ENCODE measurements at regions not wholly inside any gene's neighbourhood (a gene's known extent, or its start where the extent isn't known, plus 50 kb on each side); places are given as distances from the start of the nearest gene placed in this dataset.
"Not testable (repeated sequence)": the region's sequence is repeated elsewhere in the genome, so short reads cannot be mapped to it uniquely, and the experiment has no call there.

DNA sequence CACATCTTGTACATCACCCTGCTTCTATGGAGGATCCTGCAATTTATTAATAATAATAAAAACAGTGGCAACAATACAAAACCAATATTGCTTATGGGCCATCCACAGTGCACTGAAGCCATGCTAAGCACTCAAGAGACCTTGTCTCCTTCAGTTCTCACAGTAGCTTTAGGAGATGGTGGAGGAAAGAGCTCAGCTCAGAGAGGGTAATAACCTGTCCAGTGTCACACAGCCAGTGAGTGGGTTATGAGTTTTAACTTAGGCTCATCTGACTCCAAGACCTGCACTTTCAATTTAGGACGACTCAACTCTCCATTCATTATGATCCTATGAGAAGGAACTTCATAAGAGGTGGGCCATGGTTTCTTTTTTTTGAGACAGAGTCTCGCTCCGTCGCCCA, 347.6 kb upstream of the RUNX1 start:
- in situ Hi-C loops (cut with MboI; ENCODE audit: low sequenced_read_pairs) = no loop called here

DNA sequence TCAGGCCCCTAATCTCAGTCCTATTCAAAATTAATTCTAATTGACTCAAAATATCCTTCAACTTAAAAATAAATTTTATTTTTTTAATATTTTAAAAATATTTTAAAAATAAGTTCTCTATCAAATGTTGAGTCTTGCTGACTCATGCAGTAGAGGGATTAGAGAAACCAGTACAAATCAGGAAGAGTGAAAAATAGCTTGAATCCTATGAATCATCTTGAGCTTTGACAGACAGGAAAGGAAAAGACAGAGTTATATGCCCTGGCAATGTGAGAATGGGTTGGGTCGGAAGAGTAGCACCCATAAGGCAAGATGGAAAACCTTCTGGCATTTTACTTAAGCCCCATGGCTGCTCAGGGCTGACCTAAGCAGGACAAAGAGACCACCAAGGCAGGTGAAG, 346.6 kb upstream of the RUNX1 start:
- in situ Hi-C loops (cut with MboI; ENCODE audit: low sequenced_read_pairs) = no loop called here

DNA sequence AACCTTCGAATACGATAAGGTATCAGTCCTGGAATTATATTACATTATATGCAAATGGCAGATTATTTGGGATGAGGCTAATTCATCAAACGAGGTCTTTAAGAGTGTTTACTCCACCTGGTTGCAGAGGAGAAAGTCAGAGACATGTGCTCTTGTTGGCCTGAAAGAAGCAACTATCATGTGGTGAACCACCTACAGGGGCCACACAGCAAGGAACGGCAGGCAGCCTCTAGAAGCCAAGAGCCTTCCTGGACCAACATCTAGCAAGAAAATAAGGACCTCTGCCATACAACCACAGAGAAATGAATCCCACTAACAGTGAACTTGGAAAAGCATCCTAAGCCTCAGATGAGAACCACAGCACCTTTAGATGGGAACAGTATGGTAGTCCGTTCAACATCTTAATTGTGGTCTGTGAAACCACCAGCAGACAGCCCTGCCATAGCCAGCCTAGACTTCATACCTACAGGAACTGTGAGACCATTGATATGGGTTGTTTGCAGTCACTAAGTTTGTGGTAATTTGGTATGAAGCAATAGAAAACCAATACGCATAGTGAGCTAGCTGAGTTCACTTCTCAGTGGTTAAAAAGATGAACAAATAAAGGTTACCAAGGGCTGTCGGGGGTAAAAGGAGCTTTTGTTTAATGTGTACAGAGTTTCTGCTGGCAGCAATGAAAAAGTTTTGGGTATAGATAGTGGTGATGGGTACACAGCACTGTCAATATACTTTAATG, 345.7 kb upstream of the RUNX1 start:
- in situ Hi-C loops (cut with MboI; ENCODE audit: low sequenced_read_pairs) = no loop called here

DNA sequence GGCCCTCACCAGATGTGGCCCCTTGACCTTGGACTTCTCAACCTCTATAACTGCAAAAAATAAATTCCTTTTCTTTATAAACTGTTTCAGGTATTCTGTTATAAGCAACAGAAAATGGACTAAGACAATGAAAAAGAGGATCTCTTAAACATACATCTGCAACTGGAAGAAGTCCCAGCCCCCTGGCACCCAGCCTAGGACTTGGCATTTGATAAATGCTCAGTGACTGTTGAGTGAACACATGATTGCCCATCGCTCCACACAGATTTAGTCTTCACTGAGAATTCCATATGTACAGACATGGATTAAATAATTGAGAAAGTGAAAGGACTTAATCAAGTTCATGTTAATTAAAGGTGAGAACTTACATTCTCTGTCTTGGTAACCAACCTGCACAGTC, 344.9 kb upstream of the RUNX1 start:
- in situ Hi-C loops (cut with MboI; ENCODE audit: low sequenced_read_pairs) = no loop called here

DNA sequence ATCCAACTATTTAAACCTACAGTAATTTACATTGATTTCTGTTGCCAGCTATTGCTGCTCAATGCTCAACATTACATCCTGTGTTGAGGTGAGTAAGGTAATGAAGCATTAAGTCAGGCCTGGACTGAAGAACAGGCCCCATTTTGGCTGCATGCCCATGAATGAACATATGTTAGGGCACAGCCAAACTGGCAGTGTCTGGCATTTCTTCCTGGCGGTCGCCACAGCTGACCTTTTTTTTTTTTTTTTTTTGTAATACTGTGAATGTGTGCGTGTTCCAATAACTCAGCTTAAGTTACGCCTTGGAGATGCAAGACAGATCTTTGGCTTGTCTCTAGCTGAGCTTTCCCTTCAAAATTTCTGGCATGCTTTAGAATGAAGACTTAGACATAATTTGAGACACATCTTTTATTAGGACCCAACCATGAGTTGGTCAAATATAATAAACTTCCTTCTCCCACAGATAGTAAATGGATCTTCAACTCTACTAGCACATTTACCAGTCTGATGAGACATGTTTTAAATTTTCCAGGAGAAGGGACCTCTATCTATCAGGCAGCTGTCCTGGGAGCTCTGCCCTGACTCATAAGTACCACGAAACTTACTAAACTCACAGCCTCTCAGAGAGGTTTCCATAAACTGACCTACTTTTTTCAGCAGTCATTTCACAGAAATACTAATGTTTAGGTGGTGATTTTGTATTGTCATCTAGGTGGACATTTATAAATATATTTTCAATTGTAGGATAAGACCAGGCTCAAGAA, 341.1 kb upstream of the RUNX1 start:
- in situ Hi-C loops (cut with MboI; ENCODE audit: low sequenced_read_pairs) = no loop called here

DNA sequence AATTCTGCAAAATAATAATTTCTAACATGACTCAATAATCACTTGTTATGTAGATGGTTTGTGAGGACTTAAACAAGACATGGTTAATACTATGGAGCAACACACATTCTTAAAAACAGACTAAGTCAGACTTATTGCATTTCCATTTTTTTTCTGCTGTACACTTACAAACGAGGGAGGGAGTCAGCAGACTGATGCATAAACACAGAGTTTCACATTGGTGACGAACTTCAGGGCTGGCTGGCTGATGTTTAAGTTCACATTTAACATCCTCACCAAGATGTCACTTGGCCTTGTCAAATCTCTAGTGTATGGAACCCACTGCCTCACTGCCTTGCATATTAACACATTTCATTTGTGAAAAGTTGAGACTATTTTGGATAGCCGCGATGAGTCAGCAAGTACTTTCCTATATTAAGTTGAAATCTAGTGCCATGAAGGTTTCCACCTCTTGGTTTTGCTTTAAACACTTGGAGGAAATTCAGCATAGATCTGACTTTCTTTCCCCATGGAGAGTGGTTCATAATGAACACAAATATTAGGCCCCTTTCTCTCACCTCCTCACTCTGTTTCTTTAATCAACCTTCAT, 337.5 kb upstream of the RUNX1 start:
- in situ Hi-C loops (cut with MboI; ENCODE audit: low sequenced_read_pairs) = no loop called here

DNA sequence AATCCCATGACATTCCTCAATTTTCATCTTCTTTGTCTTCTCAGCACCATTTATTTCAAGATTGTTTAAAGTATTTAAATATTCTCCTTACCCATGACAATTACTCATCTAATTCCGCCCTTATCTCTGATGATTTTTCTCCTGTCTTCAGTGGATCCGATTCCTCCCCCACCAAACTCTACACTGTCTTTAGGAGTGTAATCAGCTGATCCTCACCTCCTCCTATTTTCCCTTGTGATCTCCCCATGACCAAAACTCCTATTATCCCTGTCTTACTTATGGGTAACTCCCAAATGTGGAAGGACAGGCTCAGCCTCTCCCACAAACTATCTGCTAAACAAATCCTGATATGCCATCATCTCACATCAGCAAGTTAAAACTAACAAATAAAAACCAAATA, 335.3 kb upstream of the RUNX1 start:
- in situ Hi-C loops (cut with MboI; ENCODE audit: low sequenced_read_pairs) = no loop called here

DNA sequence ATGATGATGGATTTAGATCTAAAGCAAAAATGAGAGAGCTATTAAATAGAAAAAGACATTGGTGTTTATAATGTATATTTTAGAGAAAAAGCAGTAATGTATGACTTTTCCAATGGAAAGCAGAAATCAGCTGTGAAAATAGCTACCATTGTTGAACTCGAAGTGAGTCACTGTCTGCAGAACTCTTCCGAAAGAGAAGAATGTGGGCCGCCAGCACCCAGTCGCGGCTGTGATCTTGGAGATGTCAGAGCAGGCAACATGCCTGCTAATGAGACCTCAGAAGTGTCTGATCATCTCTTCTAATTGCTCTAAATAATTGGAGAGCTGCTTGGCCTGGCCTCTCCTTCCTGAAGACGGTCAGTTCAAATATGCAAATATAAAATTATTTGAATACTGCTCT, 333.6 kb upstream of the RUNX1 start:
- in situ Hi-C loops (cut with MboI; ENCODE audit: low sequenced_read_pairs) = no loop called here

DNA sequence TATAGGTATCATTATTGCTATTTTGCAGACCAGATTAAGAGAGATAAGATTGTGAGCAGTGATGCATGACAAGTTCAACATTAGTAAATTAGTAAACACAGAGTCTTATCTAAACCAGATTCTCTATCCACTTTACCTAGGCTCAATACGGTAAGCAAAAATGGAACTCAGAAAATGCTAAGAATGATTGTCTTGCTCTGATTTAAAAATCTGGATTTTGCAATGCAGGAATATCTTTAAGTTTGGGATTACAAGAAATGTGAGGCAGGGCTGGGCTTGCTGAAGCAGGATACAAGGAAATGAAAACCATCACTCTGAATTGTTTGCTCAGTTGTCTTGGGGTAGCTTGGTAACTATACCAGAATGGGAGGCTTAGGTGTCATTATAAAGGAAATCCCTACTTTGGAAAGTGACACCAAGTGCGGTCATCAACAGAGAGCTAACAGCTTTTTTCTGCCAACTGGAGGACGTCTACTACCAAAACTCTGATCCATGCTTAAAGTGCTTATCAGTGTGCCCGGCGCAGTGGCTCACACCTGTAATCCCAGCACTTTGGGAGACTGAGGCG, 332.7 kb upstream of the RUNX1 start:
- in situ Hi-C loops (cut with MboI; ENCODE audit: low sequenced_read_pairs) = no loop called here

DNA sequence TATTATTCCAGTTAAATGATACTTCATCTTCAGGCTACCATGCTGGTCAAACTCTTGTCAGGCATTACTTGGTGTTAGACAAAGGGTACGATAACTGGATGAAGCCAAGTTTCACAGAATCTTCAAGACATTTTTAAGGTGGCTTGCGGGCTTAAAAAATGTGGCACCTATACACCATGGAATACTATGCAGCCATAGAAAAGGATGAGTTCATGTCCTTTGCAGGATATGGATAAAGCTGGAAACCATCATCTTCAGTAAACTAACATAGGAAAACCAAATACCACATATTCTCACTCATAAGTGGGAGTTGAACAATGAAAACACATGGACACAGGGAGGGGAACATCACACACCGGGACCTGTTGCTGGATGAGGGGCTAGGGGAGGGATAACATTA, 331.2 kb upstream of the RUNX1 start:
- in situ Hi-C loops (cut with MboI; ENCODE audit: low sequenced_read_pairs) = not testable (repeated sequence)

DNA sequence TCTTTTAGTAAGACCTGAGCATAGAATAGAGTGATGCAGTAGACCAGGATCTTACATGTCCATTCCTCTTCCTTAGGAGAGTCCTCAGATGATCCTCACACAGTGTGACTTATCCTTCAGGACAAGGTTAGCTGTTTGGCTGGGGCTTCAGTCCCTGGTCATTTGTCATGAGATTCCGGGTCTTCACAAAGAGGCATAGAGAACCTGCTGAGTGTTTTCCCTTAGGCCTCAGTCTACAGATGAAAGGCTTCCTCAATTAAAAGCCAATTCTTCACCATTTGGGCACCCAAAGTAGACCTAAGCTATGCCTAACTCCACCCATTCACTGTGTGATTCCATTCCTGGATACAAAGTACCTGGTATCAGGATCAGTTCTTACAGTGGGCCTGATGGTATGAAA, 329.8 kb upstream of the RUNX1 start:
- in situ Hi-C loops (cut with MboI; ENCODE audit: low sequenced_read_pairs) = no loop called here

DNA sequence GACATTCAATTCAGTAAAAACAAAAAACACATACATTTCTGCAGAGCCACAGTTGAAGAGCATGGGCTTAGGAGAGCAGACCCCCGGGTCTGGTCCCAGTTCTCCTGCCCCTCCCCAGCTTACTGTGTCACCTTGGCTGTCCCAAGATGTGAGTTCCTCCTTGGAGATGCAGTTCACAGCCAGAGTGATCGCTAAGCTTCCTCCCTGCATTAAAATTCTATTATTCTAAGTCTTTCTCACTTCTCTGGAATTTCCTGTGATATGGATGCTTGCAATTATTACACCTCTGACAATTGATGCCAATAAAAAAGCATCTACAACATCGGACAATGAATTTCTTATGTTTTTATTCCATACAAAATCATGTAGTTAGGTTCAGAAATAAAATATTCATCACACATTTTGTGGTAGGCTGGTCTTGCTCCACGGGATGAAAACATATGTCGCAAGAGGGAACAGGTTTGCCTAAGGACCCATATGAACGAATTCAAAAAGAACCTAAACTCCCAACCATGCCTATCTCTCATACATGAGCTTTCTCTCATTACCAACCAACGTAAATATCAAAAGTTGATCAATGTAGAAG, 328.5 kb upstream of the RUNX1 start:
- in situ Hi-C loops (cut with MboI; ENCODE audit: low sequenced_read_pairs) = no loop called here

DNA sequence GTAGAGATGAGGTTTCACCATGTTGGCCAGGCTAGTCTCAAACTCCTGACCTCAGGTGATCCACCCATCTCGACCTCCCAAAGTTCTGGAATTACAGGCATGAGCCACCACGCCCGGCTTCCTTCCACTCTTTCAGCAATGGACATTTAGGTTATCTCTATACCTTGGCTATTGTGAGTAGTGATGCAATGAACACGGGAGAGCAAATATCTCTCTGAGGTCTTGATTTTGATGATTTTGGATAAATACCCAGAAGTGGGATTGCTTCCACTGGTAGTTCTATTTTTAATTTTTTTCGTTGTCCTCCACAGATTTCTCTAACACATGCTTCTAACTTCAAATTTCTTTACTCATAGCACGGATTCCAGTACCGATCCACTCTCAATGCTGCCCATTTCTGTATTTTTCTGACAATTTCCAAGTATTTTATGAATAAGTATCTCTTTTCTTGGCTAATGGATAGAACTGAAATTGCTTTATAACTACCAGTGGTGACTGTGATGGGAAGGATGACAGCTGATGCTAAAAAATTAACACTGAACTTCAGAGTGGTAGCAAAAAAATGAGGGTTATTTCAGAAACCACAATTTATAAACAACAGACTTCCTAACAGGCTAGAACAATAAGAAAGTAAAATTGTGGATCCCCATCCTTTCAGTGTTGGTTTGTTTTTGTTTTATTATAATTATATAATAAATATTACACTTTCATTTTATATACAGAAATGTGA, 327.5 kb upstream of the RUNX1 start:
- in situ Hi-C loops (cut with MboI; ENCODE audit: low sequenced_read_pairs) = no loop called here

DNA sequence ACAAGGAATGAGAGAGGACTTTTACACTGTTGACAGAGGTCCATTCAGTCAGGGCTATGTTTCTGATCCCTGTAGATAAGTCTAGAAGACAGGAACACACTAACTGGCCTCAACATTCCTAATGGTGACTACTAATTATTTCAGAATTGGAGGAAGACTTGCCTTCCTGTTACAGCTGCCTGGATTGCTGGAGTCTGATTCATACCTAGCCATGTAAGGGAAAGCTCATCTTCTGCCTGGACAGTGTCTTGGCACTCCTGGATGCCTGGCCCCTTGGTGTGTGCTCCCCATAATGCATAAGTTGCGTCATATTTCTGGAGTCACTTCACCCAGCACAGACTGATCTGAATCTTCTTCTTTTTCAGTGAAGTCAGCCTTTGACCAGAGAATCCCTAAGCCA, 326.0 kb upstream of the RUNX1 start:
- in situ Hi-C loops (cut with MboI; ENCODE audit: low sequenced_read_pairs) = no loop called here

DNA sequence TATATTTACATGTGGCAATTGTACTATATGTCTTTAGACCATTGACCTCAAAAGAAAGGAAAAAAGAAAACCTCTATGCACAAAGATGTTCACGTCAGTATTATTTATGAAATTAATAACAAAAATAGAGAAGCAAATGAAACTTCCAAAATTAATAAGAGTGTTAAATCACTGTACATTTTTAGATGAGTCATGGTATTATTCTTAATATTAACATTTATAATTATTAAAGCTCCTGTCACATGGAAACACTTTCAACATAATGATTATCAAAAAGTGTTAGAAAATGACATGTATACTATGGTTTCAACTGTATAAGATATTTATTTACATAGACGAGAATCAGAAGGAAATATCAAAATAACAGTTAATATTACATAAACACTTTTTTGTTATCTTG, 324.9 kb upstream of the RUNX1 start:
- in situ Hi-C loops (cut with MboI; ENCODE audit: low sequenced_read_pairs) = no loop called here

DNA sequence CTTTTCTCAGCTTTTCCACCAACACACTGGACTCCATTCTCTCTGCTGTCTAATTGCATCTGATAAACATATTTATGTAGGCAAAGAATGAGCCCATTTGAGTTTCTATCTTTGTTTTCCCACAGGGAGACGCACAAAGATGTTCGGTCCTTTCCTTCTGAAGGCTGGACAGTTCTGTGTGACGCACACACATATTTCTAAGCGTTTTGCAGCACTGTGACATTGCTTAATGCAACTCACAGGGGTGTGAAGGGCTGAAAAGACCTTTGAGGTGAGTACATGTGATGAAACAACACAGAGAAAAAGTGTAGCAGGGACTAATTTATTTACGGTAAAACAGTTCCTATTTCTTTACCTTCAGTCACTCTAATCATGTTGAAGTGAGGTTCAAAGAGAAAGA, 323.1 kb upstream of the RUNX1 start:
- in situ Hi-C loops (cut with MboI; ENCODE audit: low sequenced_read_pairs) = no loop called here

DNA sequence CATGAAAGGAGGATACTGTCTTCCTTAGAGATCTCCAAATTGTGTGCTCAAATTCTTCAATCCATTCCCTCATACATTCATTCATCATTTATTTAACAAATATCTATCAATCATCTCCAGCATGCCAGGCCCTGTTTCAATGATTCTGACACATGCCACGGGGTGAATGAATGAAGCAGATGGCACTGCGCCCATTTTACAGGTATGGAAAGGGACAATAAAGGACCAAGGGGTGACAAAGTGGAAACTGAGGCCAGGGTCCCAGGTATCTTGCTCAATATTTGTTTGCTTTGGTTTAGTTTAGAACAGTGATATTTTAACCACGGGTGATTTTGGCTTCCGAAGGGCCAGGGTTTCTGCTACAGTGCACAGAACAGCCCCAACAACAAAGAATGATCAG, 321.6 kb upstream of the RUNX1 start:
- in situ Hi-C loops (cut with MboI; ENCODE audit: low sequenced_read_pairs) = no loop called here

DNA sequence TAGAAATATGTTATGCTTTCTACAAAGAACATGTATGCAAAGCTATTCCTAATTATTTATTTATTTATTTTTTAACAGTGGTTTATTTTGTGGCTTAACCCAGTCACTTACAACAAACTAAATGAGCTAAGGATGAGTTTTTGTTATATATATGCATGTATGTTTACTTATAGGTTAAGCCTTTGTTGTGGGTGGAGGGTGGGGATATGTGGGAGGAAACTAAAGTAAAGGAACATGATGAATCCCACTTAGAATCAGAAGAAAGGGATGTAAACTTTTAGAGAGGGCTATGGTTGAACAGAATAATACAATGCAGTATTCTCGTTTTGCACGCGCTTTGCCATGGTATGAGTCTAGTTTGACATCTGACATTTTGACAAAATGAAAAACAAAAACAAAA, 321.0 kb upstream of the RUNX1 start:
- in situ Hi-C loops (cut with MboI; ENCODE audit: low sequenced_read_pairs) = no loop called here

DNA sequence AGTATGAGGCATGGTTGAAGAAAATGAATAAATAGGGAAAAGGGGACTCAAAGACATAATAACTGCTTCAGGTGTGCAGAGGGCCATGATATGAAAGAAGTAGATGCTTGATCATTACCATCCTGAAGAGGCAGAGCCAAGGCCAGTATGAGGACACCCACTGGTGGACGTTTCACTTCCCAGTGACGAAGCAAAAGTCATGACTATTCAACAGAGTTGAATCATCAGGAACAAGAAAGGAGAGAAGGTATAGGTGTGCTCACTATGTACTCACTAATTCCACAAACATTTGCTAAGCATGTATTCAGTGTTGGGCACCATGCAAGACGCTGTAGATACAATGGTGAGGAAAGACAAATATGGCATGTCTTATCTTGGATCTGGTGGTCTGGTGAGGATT, 319.2 kb upstream of the RUNX1 start:
- in situ Hi-C loops (cut with MboI; ENCODE audit: low sequenced_read_pairs) = no loop called here

DNA sequence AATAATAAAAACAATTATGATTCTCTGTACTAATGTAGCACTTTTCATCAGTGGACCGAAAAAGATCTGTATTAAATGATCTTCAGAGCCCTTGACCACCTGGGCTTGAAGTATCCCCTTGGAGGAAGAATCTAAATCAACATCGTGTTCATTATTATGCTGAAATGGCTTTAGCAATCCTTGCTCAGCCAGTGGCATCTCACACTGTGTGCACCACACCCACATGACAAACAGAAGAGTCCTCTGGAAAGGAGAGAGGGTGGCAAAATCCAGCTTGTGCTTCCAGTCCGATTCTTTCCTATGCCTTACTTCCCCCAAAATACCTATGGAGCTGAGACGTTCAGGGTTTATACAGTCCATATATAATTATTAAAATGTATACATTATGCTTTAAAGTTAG, 318.5 kb upstream of the RUNX1 start:
- in situ Hi-C loops (cut with MboI; ENCODE audit: low sequenced_read_pairs) = no loop called here
